GM23248 (cell line): ENCODE measurements at regions not wholly inside any gene's neighbourhood (a gene's known extent, or its start where the extent isn't known, plus 50 kb on each side); places are given as distances from the start of the nearest gene placed in this dataset.

ENCODE experiments used
- DNase-seq: peaks from one replicate; pipeline ENCODE4 v3.0.0-alpha.2; 2015
- H2AFZ ChIP-seq: fragments of 200-600 bp; sonication (generic); 2 replicates; pipeline ENCODE4 v1.6.1; 2016; ENCODE audit warnings: antibody characterized with exemption
- H3F3A ChIP-seq: fragments of 200-600 bp; sonication (generic); 2 replicates; pipeline ENCODE4 v1.6.1; 2016; ENCODE audit warnings: mild to moderate bottlenecking, antibody characterized with exemption, mixed run types; ENCODE audit not compliant: insufficient read depth
- H3K27ac ChIP-seq: fragments of 200-600 bp; sonication (generic); 2 replicates; pipeline ENCODE4 v1.5.1; 2016; ENCODE audit warnings: mild to moderate bottlenecking
- H3K27me3 ChIP-seq: fragments of 200-600 bp; sonication (generic); replicated peaks from 2 replicates; pipeline ENCODE4 v1.6.1; 2016; ENCODE audit warnings: mild to moderate bottlenecking; ENCODE audit not compliant: insufficient read depth
- H3K36me3 ChIP-seq: fragments of 200-600 bp; sonication (generic); 2 replicates; pipeline ENCODE4 v1.6.1; 2016; ENCODE audit warnings: low read depth, mild to moderate bottlenecking
- H3K4me1 ChIP-seq: fragments of 200-600 bp; sonication (generic); 2 replicates; pipeline ENCODE4 v1.6.1; 2016; ENCODE audit warnings: mild to moderate bottlenecking; ENCODE audit not compliant: insufficient read depth
- H3K4me2 ChIP-seq: fragments of 200-600 bp; sonication (generic); one replicate; pipeline ENCODE4 v1.6.1; 2016; ENCODE audit warnings: mild to moderate bottlenecking; ENCODE audit not compliant: unreplicated experiment
- H3K4me3 ChIP-seq: fragments of 200-600 bp; sonication (generic); 2 replicates; pipeline ENCODE4 v1.5.1; 2016; ENCODE audit warnings: mild to moderate bottlenecking
- H3K79me2 ChIP-seq: fragments of 200-600 bp; sonication (generic); 2 replicates; pipeline ENCODE4 v1.6.1; 2016; ENCODE audit warnings: mild to moderate bottlenecking; ENCODE audit not compliant: insufficient read depth
- H3K9ac ChIP-seq: fragments of 200-600 bp; sonication (generic); 2 replicates; pipeline ENCODE4 v1.6.1; 2016; ENCODE audit warnings: mild to moderate bottlenecking
- H3K9me2 ChIP-seq: fragments of 200-600 bp; sonication (generic); 2 replicates; pipeline ENCODE4 v1.6.1; 2016; ENCODE audit warnings: mixed run types, mild to moderate bottlenecking, moderate library complexity; ENCODE audit not compliant: insufficient read depth
- H3K9me3 ChIP-seq: fragments of 200-600 bp; sonication (generic); one replicate; pipeline ENCODE4 v1.6.1; 2017; ENCODE audit warnings: low read depth
- H4K20me1 ChIP-seq: fragments of 200-600 bp; sonication (generic); 2 replicates; pipeline ENCODE4 v1.6.0; 2016; ENCODE audit not compliant: insufficient read depth
- EZH2 ChIP-seq: fragments of 200-600 bp; sonication (generic); IDR thresholded peaks from 2 replicates; pipeline ENCODE4 v1.6.1; 2018; ENCODE audit warnings: antibody characterized with exemption, mild to moderate bottlenecking; ENCODE audit not compliant: insufficient read depth, poor library complexity, severe bottlenecking
- EZH2phosphoT487 ChIP-seq: fragments of 200-600 bp; sonication (generic); IDR thresholded peaks from 2 replicates; pipeline ENCODE4 v1.6.1; 2018; ENCODE audit warnings: antibody characterized with exemption, moderate library complexity, mild to moderate bottlenecking, low read depth; ENCODE audit not compliant: insufficient read depth
- WGBS, 2 experiments: methylation state at CpG; one replicate each; pipeline ENCODE4 v1.1.6; 2015 to 2017; ENCODE audit warnings: low lambda C conversion rate in 2 of 2, low coverage in 1 of 2; ENCODE audit errors: missing lambda C conversion rate in 2 of 2; 5-methylcytosine and 5-hydroxymethylcytosine counted together
- in situ Hi-C: fragments of 300-500 bp; cut with MboI; formaldehyde crosslinking; loops from 2 replicates; pipeline ENCODE4 v1.15.0; 2020

- H3K36me3 ChIP-seq = no peaks in the 10 kb centered on the region
- H4K20me1 ChIP-seq = no peaks in the 10 kb centered on the region
- H3K9me2 ChIP-seq = no peaks in the 10 kb centered on the region
- H3K9ac ChIP-seq = no peak overlapping the region
- no peaks in the 10 kb centered on the region for H3K79me2 ChIP-seq
- DNase-seq = no peak
- no peak overlapping the region for H2AFZ ChIP-seq
- TF ChIP-seq EZH2phosphoT487 (no peak), EZH2 (no peak)
- H3K27me3 ChIP-seq = no peaks in the 10 kb centered on the region
- H3K4me3 ChIP-seq = no peak overlapping the region
- H3K4me2 ChIP-seq = no peak overlapping the region
- 12 to 16% methylated on average over 2 of the region's 2 CpGs for WGBS, 2 experiments
- H3F3A ChIP-seq = no peaks in the 10 kb centered on the region
- H3K27ac ChIP-seq = no peak overlapping the region
- H3K4me1 ChIP-seq = no peaks in the 10 kb centered on the region
- in situ Hi-C loops = no loop called here
- H3K9me3 ChIP-seq = no peaks in the 10 kb centered on the region
Observed at GRCh38 chr13:106691861-106692260, 123.9 kb upstream of the ARGLU1 start.

GRCh38 chr13:106691341-106691740 is 123.4 kb upstream of the ARGLU1 start:
- TF ChIP-seq EZH2phosphoT487 = no peak
- TF ChIP-seq EZH2 = no peak
- Histone ChIP-seq H3F3A (no peaks in the 10 kb centered on the region), H3K9ac (no peak overlapping the region), H2AFZ (no peak overlapping the region), H3K27me3 (no peaks in the 10 kb centered on the region), H3K4me2 (no peak overlapping the region), H3K4me1 (no peaks in the 10 kb centered on the region), H3K36me3 (no peaks in the 10 kb centered on the region), H4K20me1 (no peaks in the 10 kb centered on the region), H3K4me3 (no peak overlapping the region), H3K9me3 (no peaks in the 10 kb centered on the region), H3K79me2 (no peaks in the 10 kb centered on the region), H3K27ac (no peak overlapping the region), H3K9me2 (no peaks in the 10 kb centered on the region)
- in situ Hi-C loops = no loop called here
- no peak for DNase-seq
- WGBS, 2 experiments = 36 to 43% methylated on average over 5 of the region's 5 CpGs

- in situ Hi-C loops = no loop called here
- no peak overlapping the region for H3K27ac ChIP-seq
- H3K9me3 ChIP-seq = no peaks in the 10 kb centered on the region
- no peaks in the 10 kb centered on the region for H3K27me3 ChIP-seq
- no peak overlapping the region for H3K4me3 ChIP-seq
- no peaks in the 10 kb centered on the region for H3K4me1 ChIP-seq
- no peaks in the 10 kb centered on the region for H3K36me3 ChIP-seq
- no peaks in the 10 kb centered on the region for H3K9me2 ChIP-seq
- H2AFZ ChIP-seq = no peak overlapping the region
- no peak overlapping the region for H3K9ac ChIP-seq
- TF ChIP-seq EZH2 = no peak
- TF ChIP-seq EZH2phosphoT487 = no peak
- 46 to 49% methylated on average over 6 of the region's 6 CpGs for WGBS, 2 experiments
- no peaks in the 10 kb centered on the region for H3F3A ChIP-seq
- no peaks in the 10 kb centered on the region for H3K79me2 ChIP-seq
- H3K4me2 ChIP-seq = no peak overlapping the region
- DNase-seq = no peak
- H4K20me1 ChIP-seq = no peaks in the 10 kb centered on the region
Observed at GRCh38 chr13:106690779-106691178, 122.8 kb upstream of the ARGLU1 start.

- Histone ChIP-seq H3K36me3 (no peaks in the 10 kb centered on the region), H3K9me2 (no peaks in the 10 kb centered on the region), H3K4me1 (no peaks in the 10 kb centered on the region), H3K9me3 (no peaks in the 10 kb centered on the region), H3K27ac (no peak overlapping the region), H3K4me2 (no peak overlapping the region), H3F3A (no peaks in the 10 kb centered on the region), H3K79me2 (no peaks in the 10 kb centered on the region), H2AFZ (no peak overlapping the region), H3K9ac (no peak overlapping the region), H3K4me3 (no peak overlapping the region), H4K20me1 (no peaks in the 10 kb centered on the region), H3K27me3 (no peaks in the 10 kb centered on the region)
- no peak for TF ChIP-seq EZH2phosphoT487
- no peak for TF ChIP-seq EZH2
- 9 to 14% methylated on average over 1 of the region's 1 CpG for WGBS, 2 experiments
- in situ Hi-C loops = no loop called here
- DNase-seq = no peak
Observed at GRCh38 chr13:106689906-106690305, 122.0 kb upstream of the ARGLU1 start.

- Histone ChIP-seq H3K79me2 (no peaks in the 10 kb centered on the region), H3K9me3 (no peaks in the 10 kb centered on the region), H3K27me3 (no peaks in the 10 kb centered on the region), H4K20me1 (no peaks in the 10 kb centered on the region), H3K4me3 (no peak overlapping the region), H3K4me2 (no peak overlapping the region), H3K4me1 (no peaks in the 10 kb centered on the region), H3K9ac (no peak overlapping the region), H3K27ac (no peak overlapping the region), H3K9me2 (no peaks in the 10 kb centered on the region), H2AFZ (no peak overlapping the region), H3F3A (no peaks in the 10 kb centered on the region), H3K36me3 (no peaks in the 10 kb centered on the region)
- no peak for TF ChIP-seq EZH2phosphoT487
- no peak for TF ChIP-seq EZH2
- in situ Hi-C loops = no loop called here
- no peak for DNase-seq
- 5 to 8% methylated on average over 1 of the region's 1 CpG for WGBS, 2 experiments
Observed at GRCh38 chr13:106688940-106689339, 121.0 kb upstream of the ARGLU1 start.
